ENCODE measurements at regions not wholly inside any gene's neighbourhood (a gene's known extent, or its start where the extent isn't known, plus 50 kb on each side); places are given as distances from the start of the nearest gene placed in this dataset.
"Not testable (repeated sequence)": the region's sequence is repeated elsewhere in the genome, so short reads cannot be mapped to it uniquely, and the experiment has no call there.

GRCh38 chr1:115164940-115165705 is 75.8 kb upstream of the TSPAN2 start:
- Mint-ChIP-seq H3K4me3 (no peak overlapping the region), H3K27me3 (peaks cover 17 to 29% of the 10 kb centered on the region in 2 donors), H3K4me1 (ENCODE audit: low read depth in 2 of 2) (no peaks in the 10 kb centered on the region), H3K27ac (no peak overlapping the region), H3K36me3 (ENCODE audit: insufficient read depth) (no peaks in the 10 kb centered on the region), H3K9me3 (no peaks in the 10 kb centered on the region)
- no peak for ATAC-seq (replicated peaks)
- no peak for DNase-seq

GRCh38 chr1:115164484-115164883 is 75.2 kb upstream of the TSPAN2 start:
- H3K27ac Mint-ChIP-seq, result no peak overlapping the region
- H3K27me3 Mint-ChIP-seq, result peaks cover 17 to 23% of the 10 kb centered on the region in 2 donors
- no peak for DNase-seq
- H3K4me3 Mint-ChIP-seq, result no peak overlapping the region
- no peak for ATAC-seq (replicated peaks)
- H3K36me3 Mint-ChIP-seq (ENCODE audit: insufficient read depth), result no peaks in the 10 kb centered on the region
- H3K4me1 Mint-ChIP-seq (ENCODE audit: low read depth in 2 of 2), result no peaks in the 10 kb centered on the region
- H3K9me3 Mint-ChIP-seq, result no peaks in the 10 kb centered on the region

- Mint-ChIP-seq H3K36me3 (ENCODE audit: insufficient read depth) (no peaks in the 10 kb centered on the region), H3K27ac (no peak overlapping the region), H3K9me3 (no peaks in the 10 kb centered on the region)
Measured at GRCh38 chr1:115160728-115161127, 71.4 kb upstream of the TSPAN2 start.

GRCh38 chr1:115159958-115160357 is 70.7 kb upstream of the TSPAN2 start:
- Mint-ChIP-seq H3K9me3 (no peaks in the 10 kb centered on the region), H3K27ac (no peak overlapping the region), H3K4me1 (ENCODE audit: low read depth in 2 of 2) (no peaks in the 10 kb centered on the region), H3K4me3 (no peak overlapping the region), H3K36me3 (ENCODE audit: insufficient read depth) (no peaks in the 10 kb centered on the region), H3K27me3 (peaks cover 18 to 23% of the 10 kb centered on the region in 2 donors)
- ATAC-seq (replicated peaks) (no peak), DNase-seq (no peak)

More at GRCh38 chr1:115160728-115161127, 71.4 kb upstream of the TSPAN2 start:
- Mint-ChIP-seq H3K4me3 (no peak overlapping the region), H3K27me3 (peaks cover 21 to 27% of the 10 kb centered on the region in 2 donors), H3K4me1 (ENCODE audit: low read depth in 2 of 2) (no peaks in the 10 kb centered on the region)
- ATAC-seq (replicated peaks) (no peak), DNase-seq (no peak)

GRCh38 chr1:115158181-115158580 is 68.9 kb upstream of the TSPAN2 start:
- DNase-seq, result no peak
- no peak for ATAC-seq (replicated peaks)
- no peaks in the 10 kb centered on the region for H3K4me1 Mint-ChIP-seq (ENCODE audit: low read depth in 2 of 2)
- H3K9me3 Mint-ChIP-seq, result no peaks in the 10 kb centered on the region
- no peaks in the 10 kb centered on the region for H3K36me3 Mint-ChIP-seq (ENCODE audit: insufficient read depth)
- H3K27me3 Mint-ChIP-seq, result peaks cover 17 to 19% of the 10 kb centered on the region in 2 donors
- no peak overlapping the region for H3K4me3 Mint-ChIP-seq
- no peak overlapping the region for H3K27ac Mint-ChIP-seq

GRCh38 chr1:115156826-115157468 is 67.6 kb upstream of the TSPAN2 start:
- no peak for DNase-seq
- no peak for ATAC-seq (replicated peaks)
- Mint-ChIP-seq H3K4me3 (no peak overlapping the region), H3K27ac (no peak overlapping the region), H3K36me3 (ENCODE audit: insufficient read depth) (no peaks in the 10 kb centered on the region), H3K27me3 (peaks cover 17 to 19% of the 10 kb centered on the region in 2 donors), H3K9me3 (no peaks in the 10 kb centered on the region), H3K4me1 (ENCODE audit: low read depth in 2 of 2) (no peaks in the 10 kb centered on the region)

- ATAC-seq (replicated peaks), result no peak
- Mint-ChIP-seq H3K4me3 (no peak overlapping the region), H3K9me3 (no peaks in the 10 kb centered on the region), H3K4me1 (ENCODE audit: low read depth in 2 of 2) (no peaks in the 10 kb centered on the region), H3K36me3 (ENCODE audit: insufficient read depth) (no peaks in the 10 kb centered on the region), H3K27me3 (peaks cover 21 to 22% of the 10 kb centered on the region in 2 donors), H3K27ac (no peak overlapping the region)
- no peak for DNase-seq
Measured at GRCh38 chr1:115153966-115154557, 64.8 kb upstream of the TSPAN2 start.

- Mint-ChIP-seq H3K4me3 (peak overlapping the region; percentile 34 to 50), H3K27me3 (peaks cover 49 to 59% of the 10 kb centered on the region in 2 donors), H3K27ac (peak overlapping the region in 1 of 2 donors; percentile 39)
- ATAC-seq (replicated peaks); H3K9me3 Mint-ChIP-seq; H3K36me3 Mint-ChIP-seq (ENCODE audit: insufficient read depth); H3K4me1 Mint-ChIP-seq (ENCODE audit: low read depth in 2 of 2); DNase-seq: not testable (repeated sequence)
Measured at GRCh38 chr1:115147928-115148327, 58.6 kb upstream of the TSPAN2 start.

- H3K27ac Mint-ChIP-seq, result no peak overlapping the region
- peaks cover 61 to 78% of the 10 kb centered on the region in 2 donors for H3K27me3 Mint-ChIP-seq
- H3K9me3 Mint-ChIP-seq, result no peaks in the 10 kb centered on the region
- peaks cover 0 to 5% of the 10 kb centered on the region in 2 donors for H3K4me1 Mint-ChIP-seq (ENCODE audit: low read depth in 2 of 2)
- DNase-seq, result no peak
- no peak for ATAC-seq (replicated peaks)
- H3K36me3 Mint-ChIP-seq (ENCODE audit: insufficient read depth), result no peaks in the 10 kb centered on the region
- H3K4me3 Mint-ChIP-seq, result no peak overlapping the region
Measured at GRCh38 chr1:115145226-115145625, 55.9 kb upstream of the TSPAN2 start.

GRCh38 chr1:115144176-115144575 is 54.9 kb upstream of the TSPAN2 start:
- no peak overlapping the region for H3K27ac Mint-ChIP-seq
- no peak overlapping the region for H3K4me3 Mint-ChIP-seq
- peaks cover 67 to 85% of the 10 kb centered on the region in 2 donors for H3K27me3 Mint-ChIP-seq
- H3K9me3 Mint-ChIP-seq, result no peaks in the 10 kb centered on the region
- ATAC-seq (replicated peaks) (no peak), DNase-seq (no peak)
- H3K4me1 Mint-ChIP-seq (ENCODE audit: low read depth in 2 of 2), result peaks cover 0 to 5% of the 10 kb centered on the region in 2 donors
- H3K36me3 Mint-ChIP-seq (ENCODE audit: insufficient read depth), result no peaks in the 10 kb centered on the region

GRCh38 chr1:115142616-115143015 is 53.3 kb upstream of the TSPAN2 start:
- no peak overlapping the region for H3K27ac Mint-ChIP-seq
- H3K27me3 Mint-ChIP-seq, result peaks cover 78 to 96% of the 10 kb centered on the region in 2 donors
- H3K4me1 Mint-ChIP-seq (ENCODE audit: low read depth in 2 of 2), result peaks cover 0 to 8% of the 10 kb centered on the region in 2 donors
- H3K36me3 Mint-ChIP-seq (ENCODE audit: insufficient read depth), result no peaks in the 10 kb centered on the region
- H3K4me3 Mint-ChIP-seq, result no peak overlapping the region
- H3K9me3 Mint-ChIP-seq, result no peaks in the 10 kb centered on the region
- ATAC-seq (replicated peaks) (no peak), DNase-seq (no peak)

- no peak overlapping the region for H3K4me3 Mint-ChIP-seq
- no peaks in the 10 kb centered on the region for H3K9me3 Mint-ChIP-seq
- peaks cover 68 to 82% of the 10 kb centered on the region in 2 donors for H3K27me3 Mint-ChIP-seq
- no peak overlapping the region for H3K27ac Mint-ChIP-seq
- ATAC-seq (replicated peaks) (no peak), DNase-seq (no peak)
- H3K36me3 Mint-ChIP-seq (ENCODE audit: insufficient read depth), result no peaks in the 10 kb centered on the region
- peaks cover 0 to 7% of the 10 kb centered on the region in 2 donors for H3K4me1 Mint-ChIP-seq (ENCODE audit: low read depth in 2 of 2)
Measured at GRCh38 chr1:115141145-115141454, 51.8 kb upstream of the TSPAN2 start.

GRCh38 chr1:115140442-115141144 is 51.3 kb upstream of the TSPAN2 start:
- Mint-ChIP-seq H3K27ac (no peak overlapping the region), H3K9me3 (no peaks in the 10 kb centered on the region), H3K4me1 (ENCODE audit: low read depth in 2 of 2) (peaks cover 0 to 7% of the 10 kb centered on the region in 2 donors), H3K27me3 (peaks cover 68 to 77% of the 10 kb centered on the region in 2 donors), H3K36me3 (ENCODE audit: insufficient read depth) (no peaks in the 10 kb centered on the region), H3K4me3 (no peak overlapping the region)
- DNase-seq (no peak), ATAC-seq (replicated peaks) (no peak)
